Aorta (tissue), 5 donors: ENCODE measurements at regions not wholly inside any gene's neighbourhood (a gene's known extent, or its start where the extent isn't known, plus 50 kb on each side); places are given as distances from the start of the nearest gene placed in this dataset.

Experiments used
- ATAC-seq: fragments of 200-7000 bp; cut with Tn5 transposase; one replicate; pipeline ENCODE4 v1.9.1; 2022; ENCODE audit warnings: moderate library complexity; ENCODE audit not compliant: low FRiP score
- DNase-seq, 2 donors: peaks; one replicate each; pipeline ENCODE4 v3.0.0-alpha.2; 2020
- H3K27ac ChIP-seq, 2 donors: one replicate each; pipeline ENCODE4 v1.5.1; 2013; ENCODE audit warnings: low read length in 2 of 2, mild to moderate bottlenecking in 2 of 2, moderate library complexity in 2 of 2, control low read depth in 1 of 2, inconsistent platforms in 1 of 2, low read depth in 1 of 2
- H3K27me3 ChIP-seq, 2 donors: one replicate each; pipeline ENCODE4 v1.6.1; 2013; ENCODE audit warnings: control low read depth in 1 of 2, low read length in 1 of 2, mild to moderate bottlenecking in 1 of 2, moderate library complexity in 1 of 2; ENCODE audit not compliant: insufficient read depth in 2 of 2, control insufficient read depth in 1 of 2
- H3K36me3 ChIP-seq, 2 donors: one replicate each; pipeline ENCODE4 v1.6.1; 2013; ENCODE audit warnings: control low read depth in 1 of 2, low read length in 1 of 2, mild to moderate bottlenecking in 1 of 2; ENCODE audit not compliant: insufficient read depth in 2 of 2, control insufficient read depth in 1 of 2
- H3K4me1 ChIP-seq, 2 donors: one replicate each; pipeline ENCODE4 v1.6.1; 2013; ENCODE audit warnings: low read length in 2 of 2, control low read depth in 1 of 2, mild to moderate bottlenecking in 1 of 2, moderate library complexity in 1 of 2; ENCODE audit not compliant: insufficient read depth in 2 of 2, control insufficient read depth in 1 of 2
- H3K4me3 ChIP-seq, 2 donors: one replicate each; pipeline ENCODE4 v1.5.1; 2013; ENCODE audit warnings: low read length in 2 of 2, control low read depth in 1 of 2, mild to moderate bottlenecking in 1 of 2
- H3K9me3 ChIP-seq: one replicate; pipeline ENCODE4 v1.6.1; 2013; ENCODE audit warnings: mild to moderate bottlenecking, low read length; ENCODE audit not compliant: control insufficient read depth
- WGBS, 2 donors: extraction: QIAGEN DNeasy Blood & Tissue Kit; methylation state at CpG; one replicate each; pipeline ENCODE4 v1.1.7; 2013; 5-methylcytosine and 5-hydroxymethylcytosine counted together
- intact Hi-C, 2 donors: fragments of 100-400 bp; cut with DNase I; formaldehyde crosslinking; loops; one replicate each; pipeline versions ENCODE4 v1.14.2 to v1.15.0; 2022
- donor health status: healthy with polysubstance abuse.
- donor health status: Bipolar disorder and iron deficiency.
- donor health status: DM: no; HTN: no; CAD: no.
- donor health status: DM: no; HTN: no; CAD: no.
- donor health status: DM: yes; HTN: yes; CAD: no.

DNA sequence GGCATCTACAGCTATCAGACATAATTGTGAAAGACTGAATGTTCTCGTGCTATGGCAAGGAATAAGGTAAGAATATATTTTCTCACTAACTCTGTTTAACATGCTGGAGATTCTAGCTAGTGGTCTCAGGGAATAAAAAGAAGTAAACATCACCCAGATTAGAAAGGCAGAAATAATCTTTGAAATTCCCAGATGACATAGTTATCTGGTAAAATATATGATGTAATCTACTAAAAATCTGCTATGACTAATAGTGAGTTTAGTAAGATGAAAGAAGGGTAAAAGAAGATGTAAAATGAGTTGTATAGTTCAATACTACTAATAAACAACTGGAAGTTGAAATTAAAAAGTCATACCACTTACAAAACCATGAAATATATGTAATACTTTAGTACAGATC lies 134.2 kb downstream of the DSC3 start:
- Histone ChIP-seq H3K27me3 (no peaks in the 10 kb centered on the region), H3K36me3 (no peaks in the 10 kb centered on the region), H3K4me3 (no peak overlapping the region), H3K4me1 (no peaks in the 10 kb centered on the region), H3K27ac (no peak overlapping the region), H3K9me3 (peaks cover 2% of the 10 kb centered on the region)
- DNase-seq: no peak
- 53 to 56% methylated on average over 1 of the region's 1 CpG for WGBS, 2 donors
- intact Hi-C loops: no loop called here
- ATAC-seq: no peak

DNA sequence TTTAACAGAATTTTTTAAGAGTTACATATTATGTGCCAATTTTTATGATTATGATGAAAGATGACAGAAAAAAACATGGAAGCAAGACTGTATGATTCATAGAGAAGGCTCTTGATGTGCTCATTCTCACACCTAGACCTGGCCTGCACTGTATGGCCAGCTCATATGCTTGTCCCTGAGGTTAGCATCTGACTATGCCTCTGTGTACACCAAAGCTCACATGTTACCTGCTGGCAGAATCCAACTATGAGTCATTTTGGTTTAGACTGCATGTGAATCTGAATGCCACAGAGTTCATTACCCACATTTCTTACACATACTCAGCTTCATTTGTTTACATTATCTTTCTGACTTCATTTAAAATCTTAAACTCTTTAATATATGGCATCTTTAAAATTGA lies 139.0 kb downstream of the DSC3 start:
- Histone ChIP-seq H3K36me3 (no peaks in the 10 kb centered on the region), H3K27me3 (no peaks in the 10 kb centered on the region), H3K27ac (no peak overlapping the region), H3K4me1 (no peaks in the 10 kb centered on the region), H3K4me3 (no peak overlapping the region), H3K9me3 (peaks cover 2% of the 10 kb centered on the region)
- ATAC-seq (no peak), DNase-seq (no peak)
- intact Hi-C loops: no loop called here

GRCh38 chr18:30889519-30890301 lies 152.8 kb downstream of the DSC3 start:
- H3K4me1 ChIP-seq: no peaks in the 10 kb centered on the region
- intact Hi-C loops: no loop called here
- WGBS, 2 donors: 12 to 14% methylated on average over 5 of the region's 5 CpGs
- H3K36me3 ChIP-seq: no peaks in the 10 kb centered on the region
- no peaks in the 10 kb centered on the region for H3K27me3 ChIP-seq
- H3K27ac ChIP-seq: no peak overlapping the region
- no peak overlapping the region for H3K4me3 ChIP-seq
- ATAC-seq (no peak), DNase-seq (no peak)
- H3K9me3 ChIP-seq: no peaks in the 10 kb centered on the region

DNA sequence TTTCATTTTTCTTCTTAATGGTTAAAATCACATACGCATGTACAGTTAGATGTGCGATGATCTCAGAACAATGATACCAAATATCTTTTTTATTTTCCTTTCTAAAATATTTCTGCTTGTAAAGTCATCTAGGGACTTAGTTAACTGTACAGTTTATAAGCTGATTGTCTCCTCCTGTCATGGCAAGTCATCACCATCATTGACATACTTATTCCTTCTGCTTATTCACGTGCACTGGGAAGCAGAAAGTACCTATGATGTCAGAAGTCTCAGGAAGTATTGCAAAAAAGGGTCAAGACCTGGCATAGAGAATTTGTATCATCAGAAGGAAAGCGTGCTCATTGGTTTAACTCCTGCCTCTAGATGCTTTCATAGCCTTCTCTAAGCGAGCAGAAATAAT lies 154.2 kb downstream of the DSC3 start:
- 86 to 87% methylated on average over 5 of the region's 5 CpGs for WGBS, 2 donors
- intact Hi-C loops: no loop called here
- H3K36me3 ChIP-seq: no peaks in the 10 kb centered on the region
- no peak overlapping the region for H3K27ac ChIP-seq
- no peaks in the 10 kb centered on the region for H3K4me1 ChIP-seq
- no peaks in the 10 kb centered on the region for H3K27me3 ChIP-seq
- ATAC-seq (no peak), DNase-seq (no peak)
- no peaks in the 10 kb centered on the region for H3K9me3 ChIP-seq
- no peak overlapping the region for H3K4me3 ChIP-seq

- Histone ChIP-seq H3K36me3 (no peaks in the 10 kb centered on the region), H3K4me1 (no peaks in the 10 kb centered on the region), H3K4me3 (no peak overlapping the region), H3K27me3 (no peaks in the 10 kb centered on the region), H3K9me3 (peaks cover 1% of the 10 kb centered on the region), H3K27ac (no peak overlapping the region)
- 92 to 93% methylated on average over 4 of the region's 4 CpGs for WGBS, 2 donors
- ATAC-seq (no peak), DNase-seq (no peak)
- intact Hi-C loops: no loop called here
Observed at GRCh38 chr18:30886998-30887397, 155.5 kb downstream of the DSC3 start.

- WGBS, 2 donors: 70 to 73% methylated on average over 2 of the region's 2 CpGs
Observed at GRCh38 chr18:30870466-30870865, 172.1 kb downstream of the DSC3 start.

GRCh38 chr18:30862900-30863299 lies 179.6 kb downstream of the DSC3 start:
- Histone ChIP-seq H3K9me3 (no peaks in the 10 kb centered on the region), H3K27ac (no peak overlapping the region), H3K4me3 (no peak overlapping the region), H3K27me3 (no peaks in the 10 kb centered on the region), H3K4me1 (no peaks in the 10 kb centered on the region), H3K36me3 (no peaks in the 10 kb centered on the region)
- no peak for DNase-seq
- intact Hi-C loops: no loop called here
- no peak for ATAC-seq
- 25 to 49% methylated on average over 6 of the region's 6 CpGs for WGBS, 2 donors

More at GRCh38 chr18:30870466-30870865, 172.1 kb downstream of the DSC3 start:
- Histone ChIP-seq H3K9me3 (peaks cover 2% of the 10 kb centered on the region), H3K4me1 (no peaks in the 10 kb centered on the region), H3K4me3 (no peak overlapping the region), H3K36me3 (no peaks in the 10 kb centered on the region), H3K27me3 (no peaks in the 10 kb centered on the region), H3K27ac (no peak overlapping the region)
- intact Hi-C loops: no loop called here
- DNase-seq (no peak), ATAC-seq (no peak)

GRCh38 chr18:30860741-30861140 lies 181.8 kb downstream of the DSC3 start:
- intact Hi-C loops: no loop called here
- Histone ChIP-seq H3K36me3 (no peaks in the 10 kb centered on the region), H3K4me1 (no peaks in the 10 kb centered on the region), H3K4me3 (no peak overlapping the region), H3K9me3 (no peaks in the 10 kb centered on the region), H3K27me3 (no peaks in the 10 kb centered on the region), H3K27ac (no peak overlapping the region)
- no peak for DNase-seq
- 73 to 76% methylated on average over 3 of the region's 3 CpGs for WGBS, 2 donors
- no peak for ATAC-seq

DNA sequence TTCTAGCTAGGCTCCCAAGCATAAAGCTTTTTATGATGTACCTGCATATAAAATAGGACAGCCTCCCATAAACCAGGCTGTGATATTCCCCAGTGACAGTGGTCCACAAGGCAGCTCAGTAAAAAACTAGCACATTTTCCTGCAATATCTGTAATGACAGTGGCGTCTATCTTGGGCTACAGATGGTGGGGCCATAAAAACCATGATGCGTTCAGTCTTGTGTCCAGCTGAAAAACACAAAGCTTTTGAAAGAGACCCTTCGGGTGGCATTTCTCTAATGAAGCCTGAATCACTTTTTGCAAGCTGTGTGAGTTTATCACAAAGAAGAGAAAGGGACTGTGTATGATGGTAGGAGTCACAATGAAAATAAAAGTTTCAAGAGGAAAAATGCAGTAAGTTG lies 183.5 kb downstream of the DSC3 start:
- Histone ChIP-seq H3K9me3 (no peaks in the 10 kb centered on the region), H3K27me3 (no peaks in the 10 kb centered on the region), H3K36me3 (no peaks in the 10 kb centered on the region), H3K27ac (no peak overlapping the region), H3K4me1 (no peaks in the 10 kb centered on the region), H3K4me3 (no peak overlapping the region)
- no peak for DNase-seq
- ATAC-seq: no peak
- 65 to 79% methylated on average over 3 of the region's 3 CpGs for WGBS, 2 donors
- intact Hi-C loops: no loop called here
